T-helper 22 cell (primary cell): ENCODE measurements at regions not wholly inside any gene's neighbourhood (a gene's known extent, or its start where the extent isn't known, plus 50 kb on each side); places are given as distances from the start of the nearest gene placed in this dataset.

Experiments used
- DNase-seq: peaks from one replicate; pipeline ENCODE4 v3.0.0-alpha.2; 2020; ENCODE audit warnings: low read depth

GRCh38 chr2:240298117-240298790 lies 137.2 kb upstream of the GPC1 start:
- DNase-seq, result no peak

- no peak for DNase-seq
Observed at GRCh38 chr2:240298803-240299709, 136.4 kb upstream of the GPC1 start.

GRCh38 chr2:240299710-240300068 lies 135.8 kb upstream of the GPC1 start:
- no peak for DNase-seq

- DNase-seq, result no peak
Observed at GRCh38 chr2:240300261-240300821, 135.1 kb upstream of the GPC1 start.

- DNase-seq, result no peak
Observed at GRCh38 chr2:240300840-240301239, 134.6 kb upstream of the GPC1 start.

GRCh38 chr2:240301256-240301795 lies 134.1 kb upstream of the GPC1 start:
- DNase-seq, result no peak

GRCh38 chr2:240302041-240302440 lies 133.4 kb upstream of the GPC1 start:
- DNase-seq, result no peak

- no peak for DNase-seq
Observed at GRCh38 chr2:240302933-240303595, 132.4 kb upstream of the GPC1 start.

- DNase-seq, result no peak
Observed at GRCh38 chr2:240303896-240304745, 131.3 kb upstream of the GPC1 start.

- DNase-seq, result no peak
Observed at GRCh38 chr2:240304746-240305161, 130.7 kb upstream of the GPC1 start.

GRCh38 chr2:240305369-240305962 lies 130.0 kb upstream of the GPC1 start:
- no peak for DNase-seq

GRCh38 chr2:240306185-240306584 lies 129.3 kb upstream of the GPC1 start:
- DNase-seq, result no peak

- DNase-seq, result no peak
Observed at GRCh38 chr2:240308111-240308651, 127.3 kb upstream of the GPC1 start.

GRCh38 chr2:240309214-240309613 lies 126.2 kb upstream of the GPC1 start:
- DNase-seq, result no peak

- DNase-seq, result no peak
Observed at GRCh38 chr2:240310201-240310600, 125.3 kb upstream of the GPC1 start.

- no peak for DNase-seq
Observed at GRCh38 chr2:240310645-240311044, 124.8 kb upstream of the GPC1 start.

GRCh38 chr2:240311821-240312220 lies 123.6 kb upstream of the GPC1 start:
- DNase-seq, result no peak

- no peak for DNase-seq
Observed at GRCh38 chr2:240319221-240319854, 116.1 kb upstream of the GPC1 start.

- no peak for DNase-seq
Observed at GRCh38 chr2:240319855-240320203, 115.6 kb upstream of the GPC1 start.
